ENCODE measurements at regions not wholly inside any gene's neighbourhood (a gene's known extent, or its start where the extent isn't known, plus 50 kb on each side); places are given as distances from the start of the nearest gene placed in this dataset.

DNA sequence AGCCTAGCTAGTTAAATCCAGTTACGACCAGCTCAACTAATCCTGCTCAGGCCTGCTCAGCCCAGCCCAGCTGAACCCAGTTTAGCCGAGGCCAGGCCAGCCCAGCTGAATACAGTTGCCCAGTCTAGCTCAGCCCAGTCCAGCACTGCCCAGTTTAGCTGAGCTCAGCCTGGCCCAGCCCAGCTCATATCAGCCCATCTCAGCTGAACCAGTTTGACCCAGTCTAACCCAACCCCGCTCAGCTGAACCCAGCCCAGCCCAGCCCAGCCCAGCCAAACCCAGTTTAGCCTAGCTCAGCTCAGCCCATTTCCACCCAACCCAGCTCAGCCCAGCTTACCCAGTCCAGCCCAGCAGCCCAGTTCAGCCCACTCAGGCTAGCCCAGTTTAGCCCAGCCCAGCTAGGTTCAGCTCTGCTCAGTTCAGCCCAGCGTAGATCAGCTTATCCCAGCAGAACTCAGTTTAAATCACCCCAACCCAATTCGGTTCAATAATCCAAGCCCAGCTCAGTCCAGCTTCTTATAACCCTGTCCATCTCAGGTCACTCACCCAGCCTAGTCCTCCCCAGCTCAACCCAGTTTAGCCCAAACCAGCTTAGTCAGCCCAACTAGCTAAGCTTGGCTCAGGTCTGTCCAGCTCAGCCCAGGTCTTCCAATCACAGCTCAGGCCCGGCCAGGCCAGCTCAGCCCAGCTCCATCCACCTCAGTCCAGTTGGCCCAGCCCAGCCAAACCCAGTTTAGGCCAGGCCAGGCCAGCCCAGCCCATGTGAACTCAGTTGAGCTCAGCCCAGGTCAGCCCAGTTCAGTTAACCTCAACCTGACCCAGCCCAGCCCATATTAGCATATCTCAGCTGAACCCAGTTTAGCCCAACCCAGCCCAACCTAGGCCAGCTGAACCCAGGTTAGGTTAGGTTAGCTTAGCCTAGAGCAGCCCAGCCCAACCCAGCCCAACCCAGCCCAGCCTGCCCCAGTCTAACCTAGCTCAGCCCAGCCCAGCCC, 76.7 kb downstream of the TMEM121 start:
- no peak for FAIRE-seq
- TF ChIP-seq, protein P1, sequence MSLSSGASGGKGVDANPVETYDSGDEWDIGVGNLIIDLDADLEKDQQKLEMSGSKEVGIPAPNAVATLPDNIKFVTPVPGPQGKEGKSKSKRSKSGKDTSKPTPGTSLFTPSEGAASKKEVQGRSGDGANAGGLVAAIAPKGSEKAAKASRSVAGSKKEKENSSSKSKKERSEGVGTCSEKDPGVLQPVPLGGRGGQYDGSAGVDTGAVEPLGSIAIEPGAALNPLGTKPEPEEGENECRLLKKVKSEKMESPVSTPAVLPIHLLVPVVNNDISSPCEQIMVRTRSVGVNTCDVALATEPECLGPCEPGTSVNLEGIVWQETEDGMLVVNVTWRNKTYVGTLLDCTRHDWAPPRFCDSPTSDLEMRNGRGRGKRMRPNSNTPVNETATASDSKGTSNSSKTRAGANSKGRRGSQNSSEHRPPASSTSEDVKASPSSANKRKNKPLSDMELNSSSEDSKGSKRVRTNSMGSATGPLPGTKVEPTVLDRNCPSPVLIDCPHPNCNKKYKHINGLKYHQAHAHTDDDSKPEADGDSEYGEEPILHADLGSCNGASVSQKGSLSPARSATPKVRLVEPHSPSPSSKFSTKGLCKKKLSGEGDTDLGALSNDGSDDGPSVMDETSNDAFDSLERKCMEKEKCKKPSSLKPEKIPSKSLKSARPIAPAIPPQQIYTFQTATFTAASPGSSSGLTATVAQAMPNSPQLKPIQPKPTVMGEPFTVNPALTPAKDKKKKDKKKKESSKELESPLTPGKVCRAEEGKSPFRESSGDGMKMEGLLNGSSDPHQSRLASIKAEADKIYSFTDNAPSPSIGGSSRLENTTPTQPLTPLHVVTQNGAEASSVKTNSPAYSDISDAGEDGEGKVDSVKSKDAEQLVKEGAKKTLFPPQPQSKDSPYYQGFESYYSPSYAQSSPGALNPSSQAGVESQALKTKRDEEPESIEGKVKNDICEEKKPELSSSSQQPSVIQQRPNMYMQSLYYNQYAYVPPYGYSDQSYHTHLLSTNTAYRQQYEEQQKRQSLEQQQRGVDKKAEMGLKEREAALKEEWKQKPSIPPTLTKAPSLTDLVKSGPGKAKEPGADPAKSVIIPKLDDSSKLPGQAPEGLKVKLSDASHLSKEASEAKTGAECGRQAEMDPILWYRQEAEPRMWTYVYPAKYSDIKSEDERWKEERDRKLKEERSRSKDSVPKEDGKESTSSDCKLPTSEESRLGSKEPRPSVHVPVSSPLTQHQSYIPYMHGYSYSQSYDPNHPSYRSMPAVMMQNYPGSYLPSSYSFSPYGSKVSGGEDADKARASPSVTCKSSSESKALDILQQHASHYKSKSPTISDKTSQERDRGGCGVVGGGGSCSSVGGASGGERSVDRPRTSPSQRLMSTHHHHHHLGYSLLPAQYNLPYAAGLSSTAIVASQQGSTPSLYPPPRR (CRISPR knock-in tag; IDR thresholded peaks at IDR 0.05; ENCODE audit: borderline replicate concordance), result no peak
- TF ChIP-seq IRX3 (CRISPR knock-in tag; IDR thresholded peaks at IDR 0.05; ENCODE audit: borderline replicate concordance, low read depth), result no peak
- TF ChIP-seq ZNF746 (CRISPR knock-in tag; IDR thresholded peaks at IDR 0.05), result no peak
- no peak for TF ChIP-seq ZNF121 (CRISPR knock-in tag; IDR thresholded peaks at IDR 0.05)
- no peak for TF ChIP-seq ZNF788 (CRISPR knock-in tag; IDR thresholded peaks at IDR 0.05; ENCODE audit: borderline replicate concordance)
- TF ChIP-seq ZNF33B (CRISPR knock-in tag; IDR thresholded peaks at IDR 0.05), result no peak
- TF ChIP-seq ZBTB7B (CRISPR knock-in tag; IDR thresholded peaks at IDR 0.05), result no peak
- TF ChIP-seq ZNF776 (CRISPR knock-in tag; IDR thresholded peaks at IDR 0.05), result no peak
- TF ChIP-seq, protein P2, sequence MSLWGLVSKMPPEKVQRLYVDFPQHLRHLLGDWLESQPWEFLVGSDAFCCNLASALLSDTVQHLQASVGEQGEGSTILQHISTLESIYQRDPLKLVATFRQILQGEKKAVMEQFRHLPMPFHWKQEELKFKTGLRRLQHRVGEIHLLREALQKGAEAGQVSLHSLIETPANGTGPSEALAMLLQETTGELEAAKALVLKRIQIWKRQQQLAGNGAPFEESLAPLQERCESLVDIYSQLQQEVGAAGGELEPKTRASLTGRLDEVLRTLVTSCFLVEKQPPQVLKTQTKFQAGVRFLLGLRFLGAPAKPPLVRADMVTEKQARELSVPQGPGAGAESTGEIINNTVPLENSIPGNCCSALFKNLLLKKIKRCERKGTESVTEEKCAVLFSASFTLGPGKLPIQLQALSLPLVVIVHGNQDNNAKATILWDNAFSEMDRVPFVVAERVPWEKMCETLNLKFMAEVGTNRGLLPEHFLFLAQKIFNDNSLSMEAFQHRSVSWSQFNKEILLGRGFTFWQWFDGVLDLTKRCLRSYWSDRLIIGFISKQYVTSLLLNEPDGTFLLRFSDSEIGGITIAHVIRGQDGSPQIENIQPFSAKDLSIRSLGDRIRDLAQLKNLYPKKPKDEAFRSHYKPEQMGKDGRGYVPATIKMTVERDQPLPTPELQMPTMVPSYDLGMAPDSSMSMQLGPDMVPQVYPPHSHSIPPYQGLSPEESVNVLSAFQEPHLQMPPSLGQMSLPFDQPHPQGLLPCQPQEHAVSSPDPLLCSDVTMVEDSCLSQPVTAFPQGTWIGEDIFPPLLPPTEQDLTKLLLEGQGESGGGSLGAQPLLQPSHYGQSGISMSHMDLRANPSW (CRISPR knock-in tag; IDR thresholded peaks at IDR 0.05; ENCODE audit: borderline replicate concordance), result no peak
- no peak for TF ChIP-seq PPARG (CRISPR knock-in tag; conservative IDR thresholded peaks at IDR 0.05)
- no peak for TF ChIP-seq NFRKB (IDR thresholded peaks at IDR 0.05)
- TF ChIP-seq HES4 (CRISPR knock-in tag; IDR thresholded peaks at IDR 0.05; ENCODE audit: borderline replicate concordance), result no peak
- TF ChIP-seq, protein P3, sequence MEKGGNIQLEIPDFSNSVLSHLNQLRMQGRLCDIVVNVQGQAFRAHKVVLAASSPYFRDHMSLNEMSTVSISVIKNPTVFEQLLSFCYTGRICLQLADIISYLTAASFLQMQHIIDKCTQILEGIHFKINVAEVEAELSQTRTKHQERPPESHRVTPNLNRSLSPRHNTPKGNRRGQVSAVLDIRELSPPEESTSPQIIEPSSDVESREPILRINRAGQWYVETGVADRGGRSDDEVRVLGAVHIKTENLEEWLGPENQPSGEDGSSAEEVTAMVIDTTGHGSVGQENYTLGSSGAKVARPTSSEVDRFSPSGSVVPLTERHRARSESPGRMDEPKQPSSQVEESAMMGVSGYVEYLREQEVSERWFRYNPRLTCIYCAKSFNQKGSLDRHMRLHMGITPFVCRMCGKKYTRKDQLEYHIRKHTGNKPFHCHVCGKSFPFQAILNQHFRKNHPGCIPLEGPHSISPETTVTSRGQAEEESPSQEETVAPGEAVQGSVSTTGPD (CRISPR knock-in tag; IDR thresholded peaks at IDR 0.05), result no peak
- no peak for TF ChIP-seq ZNF883 (CRISPR knock-in tag; IDR thresholded peaks at IDR 0.05; ENCODE audit: not compliant biosample characterization)
- no peak for TF ChIP-seq RBFOX2 (IDR thresholded peaks at IDR 0.05; ENCODE audit: low read depth, low read length)
- TF ChIP-seq RXRA (CRISPR knock-in tag; IDR thresholded peaks at IDR 0.05), result no peak

More for the DNA sequence above, 76.7 kb downstream of the TMEM121 start:
- Histone ChIP-seq H3K4me1 (ENCODE audit: insufficient read depth, low read length) (no peaks in the 10 kb centered on the region), H3K9me3 (ENCODE audit: low read length) (no peaks in the 10 kb centered on the region), H3K79me2 (ENCODE audit: insufficient read depth, low read length) (no peaks in the 10 kb centered on the region), H3K27me3 (ENCODE audit: control insufficient read depth in 1 of 2, insufficient read depth in 2 of 2, low read length in 2 of 2) (peaks cover 2 to 26% of the 10 kb centered on the region in 2 experiments; a peak in 4 of 5 replicates), H3K36me3 (replicated peaks in 1 of 2; ENCODE audit: control insufficient read depth in 1 of 2, insufficient read depth in 2 of 2, low read length in 2 of 2) (no peaks in the 10 kb centered on the region), H3K4me3 (replicated peaks in 1 of 3; ENCODE audit: insufficient read depth in 1 of 3, low read depth in 2 of 3, low read length in 3 of 3) (no peak overlapping the region), H2AFZ (ENCODE audit: low read length) (no peak overlapping the region), H3K4me2 (ENCODE audit: low read depth, low read length) (no peak overlapping the region), H4K20me1 (ENCODE audit: insufficient read depth, low read length) (0 out of 2 replicates have a peak, but pooled peaks cover 3% of the 10 kb centered on the region), H3K27ac (ENCODE audit: extremely low read length, insufficient read depth, low read length) (no peak overlapping the region), H3K9ac (ENCODE audit: insufficient read depth, low read depth, low read length) (no peak overlapping the region)
- in situ Hi-C loops (cut with HindIII; ENCODE audit: extremely low pct_ligation_motif_present, low pct_unique_long_range_greater_than_20kb), result no loop called here
- intact Hi-C loops (cut with micrococcal nuclease; ENCODE audit: unreplicated experiment), result no loop called here
- BruUV-seq (replicated peaks), result no TSS peak
- POLR2A ChIA-PET, result no interaction called here
- ATAC-seq, result no peak
- CTCF ChIA-PET (ENCODE audit: low intra/inter-chr PET ratio, low total read pairs), result no interaction called here
- 21% methylated on average over 4 of the region's 6 CpGs for WGBS (ENCODE audit: low lambda C conversion rate)
- no peak for DNase-seq (ENCODE audit: low spot score)

All from HepG2 (cell line).